Stimulated activated CD4-positive, alpha-beta T cell treated with anti-CD3 and anti-CD28 coated beads, Interleukin-15, amount 100 ng/mL, for 48 hours (primary cell): ENCODE measurements at regions not wholly inside any gene's neighbourhood (a gene's known extent, or its start where the extent isn't known, plus 50 kb on each side); places are given as distances from the start of the nearest gene placed in this dataset.
"Not testable (repeated sequence)": the region's sequence is repeated elsewhere in the genome, so short reads cannot be mapped to it uniquely, and the experiment has no call there.

Experiments
- DNase-seq, 2 donors: peaks; one replicate each; pipeline ENCODE4 v3.0.0-alpha.2; 2020; ENCODE audit warnings: low read depth in 2 of 2

- DNase-seq: no peak
These were observed 248.8 kb downstream of the MRPS30 start for GRCh38 chr5:45057564-45057963.

- DNase-seq: no peak
These were observed 252.0 kb downstream of the MRPS30 start for GRCh38 chr5:45060724-45061123.

GRCh38 chr5:45062044-45062443, 253.3 kb downstream of the MRPS30 start:
- no peak for DNase-seq

- no peak for DNase-seq
These were observed 272.3 kb downstream of the MRPS30 start for GRCh38 chr5:45081082-45081481.

- DNase-seq: no peak
These were observed 281.1 kb downstream of the MRPS30 start for GRCh38 chr5:45089870-45090269.

GRCh38 chr5:45093377-45093776, 284.6 kb downstream of the MRPS30 start:
- DNase-seq: no peak

- DNase-seq: no peak
These were observed 286.2 kb downstream of the MRPS30 start for GRCh38 chr5:45094876-45095440.

GRCh38 chr5:45098483-45098882, 289.7 kb downstream of the MRPS30 start:
- no peak for DNase-seq

- no peak for DNase-seq
These were observed 292.4 kb downstream of the MRPS30 start for GRCh38 chr5:45101146-45101545.

GRCh38 chr5:45105491-45105994, 296.8 kb downstream of the MRPS30 start:
- DNase-seq: no peak

- no peak for DNase-seq
These were observed 300.3 kb downstream of the MRPS30 start for GRCh38 chr5:45109062-45109461.

GRCh38 chr5:45109636-45110035, 300.9 kb downstream of the MRPS30 start:
- DNase-seq: no peak

- DNase-seq: no peak
These were observed 301.7 kb downstream of the MRPS30 start for GRCh38 chr5:45110399-45110798.

- no peak for DNase-seq
These were observed 305.0 kb downstream of the MRPS30 start for GRCh38 chr5:45113726-45114125.

GRCh38 chr5:45132972-45133371, 324.2 kb downstream of the MRPS30 start:
- no peak for DNase-seq

GRCh38 chr5:45162974-45163373, 354.2 kb downstream of the MRPS30 start:
- DNase-seq: no peak

- DNase-seq: no peak
These were observed 362.8 kb downstream of the MRPS30 start for GRCh38 chr5:45171563-45171962.

- not testable (repeated sequence) for DNase-seq
These were observed 363.9 kb downstream of the MRPS30 start for GRCh38 chr5:45172634-45173033.

GRCh38 chr5:45179686-45180085, 370.9 kb downstream of the MRPS30 start:
- DNase-seq: no peak

- no peak for DNase-seq
These were observed 380.3 kb downstream of the MRPS30 start for GRCh38 chr5:45189042-45189441.

- no peak for DNase-seq
These were observed 380.7 kb downstream of the MRPS30 start for GRCh38 chr5:45189481-45189880.

GRCh38 chr5:45195026-45195425, 386.3 kb downstream of the MRPS30 start:
- DNase-seq: no peak
